Activated CD8-positive, alpha-beta memory T cell treated with anti-CD3 and anti-CD28 coated beads for 48 hours (primary cell): ENCODE measurements at regions not wholly inside any gene's neighbourhood (a gene's known extent, or its start where the extent isn't known, plus 50 kb on each side); places are given as distances from the start of the nearest gene placed in this dataset.

Experiments used
- DNase-seq, 3 experiments: peaks; one replicate each; pipeline ENCODE4 v3.0.0-alpha.2; 2020; ENCODE audit warnings: low read depth in 2 of 3, low spot score in 2 of 3

- no peak for DNase-seq
Measured at GRCh38 chr11:70948855-70949531, 303.4 kb downstream of the SHANK2 start.

GRCh38 chr11:70951139-70951804 is 301.1 kb downstream of the SHANK2 start:
- no peak for DNase-seq

GRCh38 chr11:70952191-70952590 is 300.2 kb downstream of the SHANK2 start:
- DNase-seq, result no peak

GRCh38 chr11:70953720-70954119 is 298.7 kb downstream of the SHANK2 start:
- DNase-seq, result no peak

- no peak for DNase-seq
Measured at GRCh38 chr11:70954471-70954870, 297.9 kb downstream of the SHANK2 start.
